ENCODE measurements at regions not wholly inside any gene's neighbourhood (a gene's known extent, or its start where the extent isn't known, plus 50 kb on each side); places are given as distances from the start of the nearest gene placed in this dataset.

DNA sequence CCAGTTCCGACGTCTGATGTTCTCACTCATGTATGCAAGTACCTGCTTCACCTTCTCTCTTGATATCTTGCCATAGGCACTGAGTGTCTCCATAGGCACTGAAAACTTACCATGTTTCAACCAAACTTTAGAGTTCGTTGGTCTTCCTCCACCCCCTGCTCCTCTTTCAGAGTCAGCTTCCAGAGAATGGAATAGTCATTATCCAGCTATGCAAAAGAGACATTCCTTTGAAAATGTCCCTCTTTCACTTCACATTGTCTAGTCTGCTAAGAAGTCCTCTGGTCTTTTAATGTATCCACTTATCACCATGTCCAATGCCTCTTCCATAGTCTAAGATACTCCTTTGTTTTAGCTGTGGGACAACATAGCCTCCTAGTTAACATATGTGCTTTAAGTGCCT, 566.0 kb upstream of the TENM3 start:
- H2AFZ ChIP-seq (ENCODE audit: low read depth): no peak overlapping the region
- H3K27me3 ChIP-seq (ENCODE audit: insufficient read depth, low read depth): no peaks in the 10 kb centered on the region
- H3K4me1 ChIP-seq (ENCODE audit: low read depth, poor library complexity, severe bottlenecking): no peaks in the 10 kb centered on the region
- H3K79me2 ChIP-seq (ENCODE audit: insufficient read depth, low read depth): no peaks in the 10 kb centered on the region
- H3K4me2 ChIP-seq: no peak overlapping the region
- no peaks in the 10 kb centered on the region for H3K36me3 ChIP-seq (ENCODE audit: insufficient read depth)
- TF ChIP-seq, protein P1, sequence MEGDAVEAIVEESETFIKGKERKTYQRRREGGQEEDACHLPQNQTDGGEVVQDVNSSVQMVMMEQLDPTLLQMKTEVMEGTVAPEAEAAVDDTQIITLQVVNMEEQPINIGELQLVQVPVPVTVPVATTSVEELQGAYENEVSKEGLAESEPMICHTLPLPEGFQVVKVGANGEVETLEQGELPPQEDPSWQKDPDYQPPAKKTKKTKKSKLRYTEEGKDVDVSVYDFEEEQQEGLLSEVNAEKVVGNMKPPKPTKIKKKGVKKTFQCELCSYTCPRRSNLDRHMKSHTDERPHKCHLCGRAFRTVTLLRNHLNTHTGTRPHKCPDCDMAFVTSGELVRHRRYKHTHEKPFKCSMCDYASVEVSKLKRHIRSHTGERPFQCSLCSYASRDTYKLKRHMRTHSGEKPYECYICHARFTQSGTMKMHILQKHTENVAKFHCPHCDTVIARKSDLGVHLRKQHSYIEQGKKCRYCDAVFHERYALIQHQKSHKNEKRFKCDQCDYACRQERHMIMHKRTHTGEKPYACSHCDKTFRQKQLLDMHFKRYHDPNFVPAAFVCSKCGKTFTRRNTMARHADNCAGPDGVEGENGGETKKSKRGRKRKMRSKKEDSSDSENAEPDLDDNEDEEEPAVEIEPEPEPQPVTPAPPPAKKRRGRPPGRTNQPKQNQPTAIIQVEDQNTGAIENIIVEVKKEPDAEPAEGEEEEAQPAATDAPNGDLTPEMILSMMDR (conservative IDR thresholded peaks at IDR 0.05; ENCODE audit: low read depth, low read length): no peak
- no peak overlapping the region for H3K9ac ChIP-seq
- H3K4me3 ChIP-seq (IDR thresholded peaks at IDR 0.05; ENCODE audit: insufficient read depth, low read depth, low read length): no peak overlapping the region
- no peak overlapping the region for H3K27ac ChIP-seq
- H4K20me1 ChIP-seq (ENCODE audit: insufficient read depth): no peaks in the 10 kb centered on the region

- no peaks in the 10 kb centered on the region for H4K20me1 ChIP-seq (ENCODE audit: insufficient read depth)
- no peaks in the 10 kb centered on the region for H3K36me3 ChIP-seq (ENCODE audit: insufficient read depth)
- H2AFZ ChIP-seq (ENCODE audit: low read depth): no peak overlapping the region
- no peak overlapping the region for H3K9ac ChIP-seq
- H3K27me3 ChIP-seq (ENCODE audit: insufficient read depth, low read depth): no peaks in the 10 kb centered on the region
- H3K79me2 ChIP-seq (ENCODE audit: insufficient read depth, low read depth): no peaks in the 10 kb centered on the region
- H3K4me1 ChIP-seq (ENCODE audit: low read depth, poor library complexity, severe bottlenecking): no peaks in the 10 kb centered on the region
- no peak overlapping the region for H3K4me3 ChIP-seq (IDR thresholded peaks at IDR 0.05; ENCODE audit: insufficient read depth, low read depth, low read length)
- H3K27ac ChIP-seq: no peak overlapping the region
- TF ChIP-seq, protein P1 (conservative IDR thresholded peaks at IDR 0.05; ENCODE audit: low read depth, low read length): no peak
- H3K4me2 ChIP-seq: no peak overlapping the region
Measured at GRCh38 chr4:181677621-181678020, 565.6 kb upstream of the TENM3 start.

DNA sequence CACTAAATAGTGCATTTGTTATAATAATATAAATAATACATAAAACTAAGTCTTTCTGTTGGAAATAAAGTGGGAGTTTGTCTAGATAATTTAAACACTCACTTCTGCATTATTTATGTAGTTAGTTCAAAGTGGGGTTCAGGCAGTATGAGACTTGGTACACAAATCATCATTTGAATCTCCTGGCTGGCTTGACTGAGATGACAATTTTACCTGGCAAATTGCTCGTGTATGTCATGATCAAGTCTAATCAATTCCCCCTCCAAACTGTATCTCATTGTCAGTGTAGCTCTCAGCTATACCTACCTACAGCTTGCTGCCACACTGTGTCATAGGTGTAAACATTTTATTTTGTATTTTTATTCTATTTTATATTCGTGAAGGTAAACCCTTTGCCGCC, 563.4 kb upstream of the TENM3 start:
- TF ChIP-seq, protein P1 (conservative IDR thresholded peaks at IDR 0.05; ENCODE audit: low read depth, low read length): no peak
- Histone ChIP-seq H3K4me1 (ENCODE audit: low read depth, poor library complexity, severe bottlenecking) (no peaks in the 10 kb centered on the region), H3K79me2 (ENCODE audit: insufficient read depth, low read depth) (no peaks in the 10 kb centered on the region), H3K36me3 (ENCODE audit: insufficient read depth) (no peaks in the 10 kb centered on the region), H3K4me2 (no peak overlapping the region), H3K4me3 (IDR thresholded peaks at IDR 0.05; ENCODE audit: insufficient read depth, low read depth, low read length) (no peak overlapping the region), H4K20me1 (ENCODE audit: insufficient read depth) (no peaks in the 10 kb centered on the region), H3K9ac (no peak overlapping the region), H3K27ac (no peak overlapping the region), H3K27me3 (ENCODE audit: insufficient read depth, low read depth) (no peaks in the 10 kb centered on the region), H2AFZ (ENCODE audit: low read depth) (no peak overlapping the region)

- H3K4me2 ChIP-seq: no peak overlapping the region
- TF ChIP-seq, protein P1 (conservative IDR thresholded peaks at IDR 0.05; ENCODE audit: low read depth, low read length): no peak
- H3K36me3 ChIP-seq (ENCODE audit: insufficient read depth): no peaks in the 10 kb centered on the region
- H3K9ac ChIP-seq: no peak overlapping the region
- no peaks in the 10 kb centered on the region for H3K4me1 ChIP-seq (ENCODE audit: low read depth, poor library complexity, severe bottlenecking)
- no peaks in the 10 kb centered on the region for H3K27me3 ChIP-seq (ENCODE audit: insufficient read depth, low read depth)
- no peak overlapping the region for H3K4me3 ChIP-seq (IDR thresholded peaks at IDR 0.05; ENCODE audit: insufficient read depth, low read depth, low read length)
- no peak overlapping the region for H2AFZ ChIP-seq (ENCODE audit: low read depth)
- no peaks in the 10 kb centered on the region for H4K20me1 ChIP-seq (ENCODE audit: insufficient read depth)
- H3K79me2 ChIP-seq (ENCODE audit: insufficient read depth, low read depth): no peaks in the 10 kb centered on the region
- no peak overlapping the region for H3K27ac ChIP-seq
Measured at GRCh38 chr4:181682367-181683047, 560.7 kb upstream of the TENM3 start.

Measured in KMS-11 (cell line).